ENCODE measurements at regions not wholly inside any gene's neighbourhood (a gene's known extent, or its start where the extent isn't known, plus 50 kb on each side); places are given as distances from the start of the nearest gene placed in this dataset.

GRCh38 chr11:11776714-11777113 lies 65.1 kb upstream of the USP47 start:
- Histone ChIP-seq H3K4me1 (ENCODE audit: control insufficient read depth, insufficient read depth, low read length) (no peaks in the 10 kb centered on the region), H3K4me3 (ENCODE audit: low read depth, low read length) (no peak overlapping the region), H3K27me3 (ENCODE audit: control insufficient read depth, insufficient read depth, low read length) (no peaks in the 10 kb centered on the region), H3K27ac (ENCODE audit: low read depth, low read length) (no peak overlapping the region), H3K36me3 (ENCODE audit: control insufficient read depth, insufficient read depth, low read length) (no peaks in the 10 kb centered on the region), H3K9me3 (ENCODE audit: control insufficient read depth, insufficient read depth, low read length) (no peaks in the 10 kb centered on the region)
- DNase-seq (ENCODE audit: low read depth in 4 of 6, low spot score in 6 of 6), result no peak
- WGBS (ENCODE audit: insufficient coverage), result 82% methylated on average over 6 of the region's 6 CpGs

DNA sequence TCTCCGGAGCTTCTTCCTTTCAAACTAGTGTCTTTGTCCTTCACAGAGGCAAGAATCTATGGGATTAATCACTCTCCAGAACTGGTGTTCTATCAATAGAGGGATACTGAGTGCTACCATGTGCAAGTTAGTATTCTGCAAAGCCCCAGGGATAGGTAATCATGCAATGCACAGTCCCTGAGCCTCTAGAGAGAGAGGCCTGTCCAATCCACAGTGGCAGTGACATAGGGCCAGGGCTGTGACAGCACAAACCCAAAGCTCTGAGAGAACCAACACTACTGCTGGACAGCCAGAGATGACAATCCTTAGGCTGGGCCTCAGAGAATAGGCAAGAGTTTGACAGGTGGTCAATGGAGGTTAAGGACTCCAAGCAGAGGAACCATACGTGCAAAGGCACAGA lies 66.8 kb upstream of the USP47 start:
- Histone ChIP-seq H3K27ac (ENCODE audit: low read depth, low read length) (no peak overlapping the region), H3K4me1 (ENCODE audit: control insufficient read depth, insufficient read depth, low read length) (no peaks in the 10 kb centered on the region), H3K4me3 (ENCODE audit: low read depth, low read length) (no peak overlapping the region), H3K27me3 (ENCODE audit: control insufficient read depth, insufficient read depth, low read length) (no peaks in the 10 kb centered on the region), H3K9me3 (ENCODE audit: control insufficient read depth, insufficient read depth, low read length) (no peaks in the 10 kb centered on the region), H3K36me3 (ENCODE audit: control insufficient read depth, insufficient read depth, low read length) (no peaks in the 10 kb centered on the region)
- no peak for DNase-seq (ENCODE audit: low read depth in 4 of 6, low spot score in 6 of 6)
- 93% methylated on average over 1 of the region's 2 CpGs for WGBS (ENCODE audit: insufficient coverage)

GRCh38 chr11:11772865-11773515 lies 68.8 kb upstream of the USP47 start:
- Histone ChIP-seq H3K36me3 (ENCODE audit: control insufficient read depth, insufficient read depth, low read length) (no peaks in the 10 kb centered on the region), H3K9me3 (ENCODE audit: control insufficient read depth, insufficient read depth, low read length) (no peaks in the 10 kb centered on the region), H3K27ac (ENCODE audit: low read depth, low read length) (no peak overlapping the region), H3K4me3 (ENCODE audit: low read depth, low read length) (no peak overlapping the region), H3K27me3 (ENCODE audit: control insufficient read depth, insufficient read depth, low read length) (no peaks in the 10 kb centered on the region), H3K4me1 (ENCODE audit: control insufficient read depth, insufficient read depth, low read length) (no peaks in the 10 kb centered on the region)
- no peak for DNase-seq (ENCODE audit: low read depth in 4 of 6, low spot score in 6 of 6)
- whole genome bisulfite sequencing (ENCODE audit: insufficient coverage), result no CpG with 5 or more reads among the region's 1 CpG

GRCh38 chr11:11770921-11771486 lies 70.8 kb upstream of the USP47 start:
- Histone ChIP-seq H3K9me3 (ENCODE audit: control insufficient read depth, insufficient read depth, low read length) (peaks cover 2% of the 10 kb centered on the region), H3K27me3 (ENCODE audit: control insufficient read depth, insufficient read depth, low read length) (no peaks in the 10 kb centered on the region), H3K4me1 (ENCODE audit: control insufficient read depth, insufficient read depth, low read length) (no peaks in the 10 kb centered on the region), H3K36me3 (ENCODE audit: control insufficient read depth, insufficient read depth, low read length) (no peaks in the 10 kb centered on the region), H3K4me3 (ENCODE audit: low read depth, low read length) (no peak overlapping the region), H3K27ac (ENCODE audit: low read depth, low read length) (no peak overlapping the region)
- WGBS (ENCODE audit: insufficient coverage), result 78% methylated on average over 1 of the region's 3 CpGs
- DNase-seq (ENCODE audit: low read depth in 4 of 6, low spot score in 6 of 6), result no peak

- H3K27ac ChIP-seq (ENCODE audit: low read depth, low read length), result no peak overlapping the region
- no peak overlapping the region for H3K4me3 ChIP-seq (ENCODE audit: low read depth, low read length)
- H3K4me1 ChIP-seq (ENCODE audit: control insufficient read depth, insufficient read depth, low read length), result no peaks in the 10 kb centered on the region
- 87% methylated on average over 1 of the region's 1 CpG for WGBS (ENCODE audit: insufficient coverage)
- peaks cover 2% of the 10 kb centered on the region for H3K9me3 ChIP-seq (ENCODE audit: control insufficient read depth, insufficient read depth, low read length)
- DNase-seq (ENCODE audit: low read depth in 4 of 6, low spot score in 6 of 6), result peak in 1 of 6 donors; percentile 74
- no peaks in the 10 kb centered on the region for H3K27me3 ChIP-seq (ENCODE audit: control insufficient read depth, insufficient read depth, low read length)
- no peaks in the 10 kb centered on the region for H3K36me3 ChIP-seq (ENCODE audit: control insufficient read depth, insufficient read depth, low read length)
Observed at GRCh38 chr11:11770296-11770695, 71.5 kb upstream of the USP47 start.

- DNase-seq (ENCODE audit: low read depth in 4 of 6, low spot score in 6 of 6), result no peak
- no peaks in the 10 kb centered on the region for H3K36me3 ChIP-seq (ENCODE audit: control insufficient read depth, insufficient read depth, low read length)
- H3K27me3 ChIP-seq (ENCODE audit: control insufficient read depth, insufficient read depth, low read length), result no peaks in the 10 kb centered on the region
- no peaks in the 10 kb centered on the region for H3K4me1 ChIP-seq (ENCODE audit: control insufficient read depth, insufficient read depth, low read length)
- H3K9me3 ChIP-seq (ENCODE audit: control insufficient read depth, insufficient read depth, low read length), result peaks cover 2% of the 10 kb centered on the region
- H3K27ac ChIP-seq (ENCODE audit: low read depth, low read length), result no peak overlapping the region
- H3K4me3 ChIP-seq (ENCODE audit: low read depth, low read length), result no peak overlapping the region
Observed at GRCh38 chr11:11769782-11770181, 72.0 kb upstream of the USP47 start.

DNA sequence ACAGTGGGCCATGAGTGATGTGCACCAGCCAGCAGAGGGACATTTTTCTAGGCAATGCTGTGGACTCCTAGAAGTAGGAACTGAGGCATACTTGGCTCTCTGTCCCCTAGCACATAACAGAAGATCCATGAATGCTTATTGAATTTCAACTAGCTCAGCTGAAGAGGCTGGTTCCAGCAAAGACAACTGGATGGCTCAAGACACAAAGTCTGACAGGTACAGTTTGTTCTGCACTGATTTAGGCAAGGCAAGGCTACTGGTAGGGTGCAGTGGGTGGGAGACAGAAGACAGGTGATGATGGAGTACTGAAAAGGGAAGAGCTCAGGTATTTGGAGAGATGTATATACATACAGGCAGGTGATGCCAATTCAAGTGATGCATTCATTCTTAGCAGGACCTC lies 72.4 kb upstream of the USP47 start:
- H3K27me3 ChIP-seq (ENCODE audit: control insufficient read depth, insufficient read depth, low read length), result no peaks in the 10 kb centered on the region
- H3K9me3 ChIP-seq (ENCODE audit: control insufficient read depth, insufficient read depth, low read length), result peaks cover 2% of the 10 kb centered on the region
- no peaks in the 10 kb centered on the region for H3K4me1 ChIP-seq (ENCODE audit: control insufficient read depth, insufficient read depth, low read length)
- H3K27ac ChIP-seq (ENCODE audit: low read depth, low read length), result no peak overlapping the region
- DNase-seq (ENCODE audit: low read depth in 4 of 6, low spot score in 6 of 6), result no peak
- H3K4me3 ChIP-seq (ENCODE audit: low read depth, low read length), result no peak overlapping the region
- H3K36me3 ChIP-seq (ENCODE audit: control insufficient read depth, insufficient read depth, low read length), result no peaks in the 10 kb centered on the region

GRCh38 chr11:11764423-11764803 lies 77.4 kb upstream of the USP47 start:
- Histone ChIP-seq H3K27ac (ENCODE audit: low read depth, low read length) (no peak overlapping the region), H3K4me3 (ENCODE audit: low read depth, low read length) (no peak overlapping the region), H3K4me1 (ENCODE audit: control insufficient read depth, insufficient read depth, low read length) (no peaks in the 10 kb centered on the region), H3K27me3 (ENCODE audit: control insufficient read depth, insufficient read depth, low read length) (no peaks in the 10 kb centered on the region), H3K36me3 (ENCODE audit: control insufficient read depth, insufficient read depth, low read length) (no peaks in the 10 kb centered on the region), H3K9me3 (ENCODE audit: control insufficient read depth, insufficient read depth, low read length) (peaks cover 2% of the 10 kb centered on the region)
- DNase-seq (ENCODE audit: low read depth in 4 of 6, low spot score in 6 of 6), result no peak
- WGBS (ENCODE audit: insufficient coverage), result no CpG with 5 or more reads among the region's 2 CpGs

- Histone ChIP-seq H3K27me3 (ENCODE audit: control insufficient read depth, insufficient read depth, low read length) (no peaks in the 10 kb centered on the region), H3K4me3 (ENCODE audit: low read depth, low read length) (no peak overlapping the region), H3K4me1 (ENCODE audit: control insufficient read depth, insufficient read depth, low read length) (no peaks in the 10 kb centered on the region), H3K27ac (ENCODE audit: low read depth, low read length) (no peak overlapping the region), H3K9me3 (ENCODE audit: control insufficient read depth, insufficient read depth, low read length) (peaks cover 2% of the 10 kb centered on the region), H3K36me3 (ENCODE audit: control insufficient read depth, insufficient read depth, low read length) (no peaks in the 10 kb centered on the region)
- no peak for DNase-seq (ENCODE audit: low read depth in 4 of 6, low spot score in 6 of 6)
- WGBS (ENCODE audit: insufficient coverage), result no CpG with 5 or more reads among the region's 4 CpGs
Observed at GRCh38 chr11:11763796-11764422, 77.9 kb upstream of the USP47 start.

GRCh38 chr11:11760838-11761237 lies 80.9 kb upstream of the USP47 start:
- no peak overlapping the region for H3K27ac ChIP-seq (ENCODE audit: low read depth, low read length)
- H3K4me1 ChIP-seq (ENCODE audit: control insufficient read depth, insufficient read depth, low read length), result peaks cover 5% of the 10 kb centered on the region
- H3K36me3 ChIP-seq (ENCODE audit: control insufficient read depth, insufficient read depth, low read length), result no peaks in the 10 kb centered on the region
- H3K4me3 ChIP-seq (ENCODE audit: low read depth, low read length), result no peak overlapping the region
- DNase-seq (ENCODE audit: low read depth in 4 of 6, low spot score in 6 of 6), result no peak
- no peaks in the 10 kb centered on the region for H3K27me3 ChIP-seq (ENCODE audit: control insufficient read depth, insufficient read depth, low read length)
- WGBS (ENCODE audit: insufficient coverage), result 80% methylated on average over 1 of the region's 2 CpGs
- H3K9me3 ChIP-seq (ENCODE audit: control insufficient read depth, insufficient read depth, low read length), result no peaks in the 10 kb centered on the region
